ENCODE measurements at regions not wholly inside any gene's neighbourhood (a gene's known extent, or its start where the extent isn't known, plus 50 kb on each side); places are given as distances from the start of the nearest gene placed in this dataset.

GRCh38 chr1:218848009-218848408 lies 325.7 kb upstream of the LYPLAL1 start:
- H3K4me1 ChIP-seq (ENCODE audit: insufficient read depth, low read length) = no peaks in the 10 kb centered on the region
- no peak for FAIRE-seq
- CTCF ChIA-PET (ENCODE audit: low intra/inter-chr PET ratio, low total read pairs) = no interaction called here
- intact Hi-C loops (cut with micrococcal nuclease; ENCODE audit: unreplicated experiment) = no loop called here
- no peak for ATAC-seq
- BruUV-seq (replicated peaks) = no TSS peak
- in situ Hi-C loops (cut with HindIII; ENCODE audit: extremely low pct_ligation_motif_present, low pct_unique_long_range_greater_than_20kb) = no loop called here
- H3K9ac ChIP-seq (ENCODE audit: insufficient read depth, low read depth, low read length) = no peak overlapping the region
- H4K20me1 ChIP-seq (ENCODE audit: insufficient read depth, low read length) = no peaks in the 10 kb centered on the region
- POLR2A ChIA-PET = no interaction called here
- H3K79me2 ChIP-seq (ENCODE audit: insufficient read depth, low read length) = no peaks in the 10 kb centered on the region
- H3K4me3 ChIP-seq (replicated peaks in 1 of 3; ENCODE audit: insufficient read depth in 1 of 3, low read depth in 2 of 3, low read length in 3 of 3) = no peak overlapping the region
- no peak for DNase-seq (ENCODE audit: low spot score)
- WGBS (ENCODE audit: low lambda C conversion rate) = 3% methylated on average over 1 of the region's 1 CpG
- no peaks in the 10 kb centered on the region for H3K27me3 ChIP-seq (ENCODE audit: control insufficient read depth in 1 of 2, insufficient read depth in 2 of 2, low read length in 2 of 2)
- H3K27ac ChIP-seq (ENCODE audit: extremely low read length, insufficient read depth, low read length) = no peak overlapping the region
- H3K36me3 ChIP-seq (replicated peaks in 1 of 2; ENCODE audit: control insufficient read depth in 1 of 2, insufficient read depth in 2 of 2, low read length in 2 of 2) = no peaks in the 10 kb centered on the region
- H2AFZ ChIP-seq (ENCODE audit: low read length) = no peak overlapping the region
- H3K4me2 ChIP-seq (ENCODE audit: low read depth, low read length) = no peak overlapping the region
- H3K9me3 ChIP-seq (ENCODE audit: low read length) = no peaks in the 10 kb centered on the region
- TF ChIP-seq MXI1 (IDR thresholded peaks at IDR 0.05; ENCODE audit: borderline replicate concordance, low read depth, low read length) = no peak
- TF ChIP-seq ARID5B (CRISPR knock-in tag; IDR thresholded peaks at IDR 0.05) = no peak
- no peak for TF ChIP-seq MLXIP (CRISPR knock-in tag; IDR thresholded peaks at IDR 0.05; ENCODE audit: borderline replicate concordance)
- TF ChIP-seq HDAC1 (CRISPR knock-in tag; IDR thresholded peaks at IDR 0.05) = no peak
- no peak for TF ChIP-seq MTF2 (CRISPR knock-in tag; IDR thresholded peaks at IDR 0.05; ENCODE audit: borderline replicate concordance)
- TF ChIP-seq ZNF746 (CRISPR knock-in tag; IDR thresholded peaks at IDR 0.05) = no peak
- no peak for TF ChIP-seq CC2D1A (CRISPR knock-in tag; IDR thresholded peaks at IDR 0.05)
- no peak for TF ChIP-seq GTF2F1 (IDR thresholded peaks at IDR 0.05; ENCODE audit: low read length)
- TF ChIP-seq NFE2L2 (IDR thresholded peaks at IDR 0.05; ENCODE audit: low read length) = no peak
- TF ChIP-seq MXD3 (CRISPR knock-in tag; IDR thresholded peaks at IDR 0.05) = no peak
- TF ChIP-seq ZXDC (CRISPR knock-in tag; IDR thresholded peaks at IDR 0.05) = no peak
- no peak for TF ChIP-seq SRF (IDR thresholded peaks at IDR 0.05; ENCODE audit: low read depth, low read length)
- TF ChIP-seq CCDC6 (CRISPR knock-in tag; IDR thresholded peaks at IDR 0.05) = no peak
- no peak for TF ChIP-seq ZNF446 (CRISPR knock-in tag; IDR thresholded peaks at IDR 0.05)

All from HepG2 (cell line).